ENCODE measurements at regions not wholly inside any gene's neighbourhood (a gene's known extent, or its start where the extent isn't known, plus 50 kb on each side); places are given as distances from the start of the nearest gene placed in this dataset.
A peak's percentile ranks its signal among the peaks of the same experiment; 100 is the strongest.

DNA sequence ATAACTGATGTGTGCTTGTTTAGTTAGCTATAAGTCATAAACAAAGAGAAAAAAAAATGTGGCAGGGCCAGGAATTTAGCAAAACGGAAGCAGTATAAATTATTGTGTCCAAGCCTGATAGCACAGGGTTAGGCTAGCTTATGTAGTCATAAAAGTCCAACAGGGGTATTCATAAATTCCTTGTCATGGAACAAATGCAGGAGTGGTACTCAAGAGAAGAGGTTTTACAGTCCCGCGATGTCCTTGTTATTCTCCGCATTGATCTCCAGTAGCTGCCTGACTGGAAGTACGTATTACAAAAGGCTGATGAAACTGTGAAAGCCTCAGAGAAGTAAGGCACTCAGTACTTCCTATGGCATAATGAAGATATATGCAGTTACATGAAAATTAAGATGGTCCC, 336.9 kb upstream of the TRAM1L1 start:
- DNase-seq (ENCODE audit: low read depth): no peak
- TF ChIP-seq, protein P1, sequence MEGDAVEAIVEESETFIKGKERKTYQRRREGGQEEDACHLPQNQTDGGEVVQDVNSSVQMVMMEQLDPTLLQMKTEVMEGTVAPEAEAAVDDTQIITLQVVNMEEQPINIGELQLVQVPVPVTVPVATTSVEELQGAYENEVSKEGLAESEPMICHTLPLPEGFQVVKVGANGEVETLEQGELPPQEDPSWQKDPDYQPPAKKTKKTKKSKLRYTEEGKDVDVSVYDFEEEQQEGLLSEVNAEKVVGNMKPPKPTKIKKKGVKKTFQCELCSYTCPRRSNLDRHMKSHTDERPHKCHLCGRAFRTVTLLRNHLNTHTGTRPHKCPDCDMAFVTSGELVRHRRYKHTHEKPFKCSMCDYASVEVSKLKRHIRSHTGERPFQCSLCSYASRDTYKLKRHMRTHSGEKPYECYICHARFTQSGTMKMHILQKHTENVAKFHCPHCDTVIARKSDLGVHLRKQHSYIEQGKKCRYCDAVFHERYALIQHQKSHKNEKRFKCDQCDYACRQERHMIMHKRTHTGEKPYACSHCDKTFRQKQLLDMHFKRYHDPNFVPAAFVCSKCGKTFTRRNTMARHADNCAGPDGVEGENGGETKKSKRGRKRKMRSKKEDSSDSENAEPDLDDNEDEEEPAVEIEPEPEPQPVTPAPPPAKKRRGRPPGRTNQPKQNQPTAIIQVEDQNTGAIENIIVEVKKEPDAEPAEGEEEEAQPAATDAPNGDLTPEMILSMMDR (conservative IDR thresholded peaks at IDR 0.05; ENCODE audit: low read depth, low read length): no peak
- H3K4me3 ChIP-seq (ENCODE audit: low read depth, low read length): no peak overlapping the region

DNA sequence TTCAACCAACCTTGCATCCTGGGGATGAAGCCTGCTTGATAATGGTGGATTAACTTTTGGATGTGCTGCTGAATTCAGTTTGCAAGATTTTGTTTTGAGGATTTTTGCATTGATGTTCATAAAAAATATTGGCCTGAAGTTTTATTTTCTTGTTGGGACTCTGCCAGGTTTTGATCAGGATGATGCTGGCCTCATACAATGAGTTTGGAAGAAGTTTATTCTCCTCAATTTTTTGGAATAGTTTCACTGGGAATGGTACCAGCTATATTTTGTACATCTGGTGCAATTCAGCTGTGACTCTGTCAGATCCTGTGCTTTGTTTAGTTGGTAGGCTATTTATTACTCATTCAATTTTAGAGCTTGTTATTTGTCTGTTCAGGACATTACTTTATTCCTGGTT, 340.3 kb upstream of the TRAM1L1 start:
- TF ChIP-seq, protein P1 (conservative IDR thresholded peaks at IDR 0.05; ENCODE audit: low read depth, low read length): no peak
- DNase-seq (ENCODE audit: low read depth): no peak

DNA sequence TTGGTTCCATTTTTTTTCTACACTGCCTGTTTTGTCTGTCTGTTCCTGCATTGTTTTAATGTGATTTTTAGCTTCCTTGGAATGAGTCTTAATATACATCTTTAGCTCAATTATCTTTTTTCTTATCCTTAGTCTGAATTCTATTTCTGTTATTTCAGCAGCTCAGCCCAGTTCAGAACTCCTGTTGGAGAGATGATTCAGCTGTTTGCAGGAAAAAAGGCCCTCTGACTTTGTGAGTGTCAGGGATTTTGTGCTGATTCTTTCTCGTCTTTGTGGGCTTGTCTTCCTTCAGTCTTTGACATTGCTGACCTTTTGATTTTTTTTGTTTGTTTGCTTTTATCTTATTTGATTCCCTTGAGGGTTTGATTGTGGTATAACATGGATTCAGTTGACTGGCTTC, 343.2 kb upstream of the TRAM1L1 start:
- TF ChIP-seq, protein P1 (conservative IDR thresholded peaks at IDR 0.05; ENCODE audit: low read depth, low read length): no peak
- H3K4me3 ChIP-seq (ENCODE audit: low read depth, low read length): no peak overlapping the region
- no peak for DNase-seq (ENCODE audit: low read depth)

More for the DNA sequence above, 340.3 kb upstream of the TRAM1L1 start:
- no peak overlapping the region for H3K4me3 ChIP-seq (ENCODE audit: low read depth, low read length)

DNA sequence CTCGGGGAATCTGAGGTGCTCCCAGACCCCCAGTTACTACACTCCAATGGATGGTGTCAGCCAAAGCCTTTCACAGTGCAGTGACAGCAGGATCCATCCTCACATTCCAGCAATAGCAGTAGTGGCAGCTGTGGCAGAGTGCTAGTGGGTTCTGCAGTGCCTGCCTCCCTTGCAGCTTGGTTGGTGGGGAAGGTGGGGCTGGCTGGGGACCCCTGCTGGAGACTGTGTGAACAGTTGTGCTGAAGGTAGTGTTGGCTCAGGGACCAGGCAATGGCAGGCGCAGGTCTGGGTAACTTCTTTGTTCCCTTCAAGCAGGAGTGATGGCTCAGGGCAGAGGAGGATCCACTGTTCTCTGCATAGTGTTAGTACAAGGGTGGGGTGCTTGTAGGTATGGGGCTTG, 343.7 kb upstream of the TRAM1L1 start:
- H3K4me3 ChIP-seq (ENCODE audit: low read depth, low read length): no peak overlapping the region
- TF ChIP-seq, protein P1 (conservative IDR thresholded peaks at IDR 0.05; ENCODE audit: low read depth, low read length): no peak
- DNase-seq (ENCODE audit: low read depth): no peak

DNA sequence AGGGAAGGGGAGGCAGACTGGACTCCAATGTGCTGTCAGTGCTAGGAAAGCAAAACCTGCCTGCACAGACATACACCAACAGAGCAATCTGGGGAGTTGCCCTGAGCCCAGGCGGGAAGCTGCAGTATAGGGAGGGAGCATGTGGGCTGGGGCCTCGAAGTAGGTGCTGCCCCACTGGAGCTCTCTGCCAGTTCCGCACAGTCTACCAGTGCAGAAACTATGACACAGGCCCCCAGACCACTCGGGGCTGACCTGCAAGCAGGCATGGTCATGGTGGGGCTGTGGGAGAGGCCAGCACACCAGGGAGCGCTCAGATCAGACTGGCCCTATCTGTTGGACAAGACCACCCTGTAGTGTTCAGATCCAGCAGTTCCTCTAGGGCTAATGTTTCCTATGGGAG, 344.1 kb upstream of the TRAM1L1 start:
- no peak overlapping the region for H3K4me3 ChIP-seq (ENCODE audit: low read depth, low read length)
- no peak for DNase-seq (ENCODE audit: low read depth)
- TF ChIP-seq, protein P1 (conservative IDR thresholded peaks at IDR 0.05; ENCODE audit: low read depth, low read length): no peak

DNA sequence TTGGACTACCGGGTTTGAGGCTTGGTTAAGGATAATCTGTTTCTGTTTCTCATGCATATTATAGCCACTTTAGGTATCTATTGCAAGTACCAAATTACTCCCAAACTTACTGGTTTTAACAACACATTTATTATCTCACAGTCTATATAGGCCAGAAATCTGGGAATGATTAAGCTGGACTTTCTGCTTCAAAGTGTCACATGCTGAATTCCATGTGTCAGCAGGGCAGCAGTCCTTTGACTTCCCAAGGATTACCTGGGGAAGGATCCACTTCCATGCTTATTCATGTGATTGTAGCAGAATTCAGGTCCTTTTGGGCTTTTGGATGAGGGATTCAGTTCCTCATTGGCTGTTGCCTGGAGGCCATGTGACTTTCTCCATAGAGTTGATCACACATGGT, 349.0 kb upstream of the TRAM1L1 start:
- no peak for DNase-seq (ENCODE audit: low read depth)
- no peak overlapping the region for H3K4me3 ChIP-seq (ENCODE audit: low read depth, low read length)
- TF ChIP-seq, protein P1 (conservative IDR thresholded peaks at IDR 0.05; ENCODE audit: low read depth, low read length): no peak

DNA sequence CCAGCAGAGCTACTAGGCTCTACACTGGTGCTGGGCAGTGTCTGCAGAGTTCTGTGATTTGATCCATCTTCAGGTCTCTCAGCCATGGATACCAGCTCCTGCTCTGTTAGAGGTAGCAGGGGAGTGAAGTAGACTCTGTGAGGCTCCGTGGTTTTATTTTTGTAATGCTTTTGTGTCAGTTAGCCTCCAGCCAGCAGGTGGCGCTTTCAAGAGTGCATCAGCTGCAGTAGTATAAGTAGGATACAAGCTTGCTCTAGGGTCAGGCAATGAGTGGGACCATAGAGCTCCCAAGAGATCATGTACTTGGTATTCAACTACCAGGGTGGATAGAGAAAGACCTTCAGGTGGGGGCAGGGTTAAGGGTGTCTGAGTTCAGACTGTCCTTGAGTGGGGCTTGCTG, 362.5 kb upstream of the TRAM1L1 start:
- DNase-seq (ENCODE audit: low read depth): no peak
- TF ChIP-seq, protein P1 (conservative IDR thresholded peaks at IDR 0.05; ENCODE audit: low read depth, low read length): peak; percentile 7
- H3K4me3 ChIP-seq (ENCODE audit: low read depth, low read length): no peak overlapping the region

Data from choroid plexus epithelial cell (primary cell).